Activated CD8-positive, alpha-beta T cell treated with anti-CD3 and anti-CD28 coated beads for 36 hours (primary cell): ENCODE measurements at regions not wholly inside any gene's neighbourhood (a gene's known extent, or its start where the extent isn't known, plus 50 kb on each side); places are given as distances from the start of the nearest gene placed in this dataset.

Source experiments
- ATAC-seq: fragments of 200-7000 bp; cut with Tn5 transposase; one replicate; pipeline ENCODE4 v1.10.0; 2021; ENCODE audit warnings: mild to moderate bottlenecking, moderate library complexity
- CTCF ChIA-PET: fragments of 350-600 bp; sonication (Branson Sonifier 250); formaldehyde crosslinking; loops from one replicate; lab custom pipeline; 2021; ENCODE audit warnings: antibody characterized with exemption; lab: Charles Lee
- POLR2A ChIA-PET: fragments of 350-600 bp; sonication (Branson Sonifier 250); formaldehyde crosslinking; loops from one replicate; lab custom pipeline; 2021; ENCODE audit warnings: antibody characterized with exemption; lab: Charles Lee
- DNase-seq: peaks from one replicate; pipeline ENCODE4 v3.0.0-alpha.2; 2020
- H3K27ac Mint-ChIP-seq: one replicate; pipeline ENCODE4 v1.8.0; 2021; ENCODE audit warnings: mild to moderate bottlenecking, mixed read lengths
- H3K27me3 Mint-ChIP-seq: one replicate; pipeline ENCODE4 v1.8.0; 2021; ENCODE audit warnings: mixed read lengths
- H3K36me3 Mint-ChIP-seq: one replicate; pipeline ENCODE4 v1.8.0; 2021; ENCODE audit warnings: low read depth, mixed read lengths
- H3K4me1 Mint-ChIP-seq: one replicate; pipeline ENCODE4 v1.8.0; 2021; ENCODE audit warnings: low read depth, mixed read lengths
- H3K4me3 Mint-ChIP-seq: one replicate; pipeline ENCODE4 v1.8.0; 2021; ENCODE audit warnings: mild to moderate bottlenecking, moderate library complexity, mixed read lengths
- H3K9me3 Mint-ChIP-seq: one replicate; pipeline ENCODE4 v1.8.0; 2021; ENCODE audit warnings: mixed read lengths
- intact Hi-C: fragments of 100-400 bp; cut with micrococcal nuclease; formaldehyde crosslinking; loops from one replicate; pipeline ENCODE4 v1.10.0; 2022
- TF ChIP-seq, protein P1 (sequence below): fragments of 200-600 bp; IDR thresholded peaks from one replicate; pipeline ENCODE4 v1.8.0; 2022; ENCODE audit warnings: antibody characterized with exemption, mild to moderate bottlenecking

- POLR2A ChIA-PET, result no interaction called here
- Mint-ChIP-seq H3K4me1 (no peaks in the 10 kb centered on the region), H3K4me3 (no peak overlapping the region), H3K36me3 (no peaks in the 10 kb centered on the region), H3K27me3 (peaks cover 4% of the 10 kb centered on the region), H3K9me3 (peaks cover 3% of the 10 kb centered on the region), H3K27ac (no peak overlapping the region)
- CTCF ChIA-PET, result no interaction called here
- ATAC-seq, result no peak
- intact Hi-C loops, result no loop called here
- no peak for DNase-seq
- TF ChIP-seq, protein P1, sequence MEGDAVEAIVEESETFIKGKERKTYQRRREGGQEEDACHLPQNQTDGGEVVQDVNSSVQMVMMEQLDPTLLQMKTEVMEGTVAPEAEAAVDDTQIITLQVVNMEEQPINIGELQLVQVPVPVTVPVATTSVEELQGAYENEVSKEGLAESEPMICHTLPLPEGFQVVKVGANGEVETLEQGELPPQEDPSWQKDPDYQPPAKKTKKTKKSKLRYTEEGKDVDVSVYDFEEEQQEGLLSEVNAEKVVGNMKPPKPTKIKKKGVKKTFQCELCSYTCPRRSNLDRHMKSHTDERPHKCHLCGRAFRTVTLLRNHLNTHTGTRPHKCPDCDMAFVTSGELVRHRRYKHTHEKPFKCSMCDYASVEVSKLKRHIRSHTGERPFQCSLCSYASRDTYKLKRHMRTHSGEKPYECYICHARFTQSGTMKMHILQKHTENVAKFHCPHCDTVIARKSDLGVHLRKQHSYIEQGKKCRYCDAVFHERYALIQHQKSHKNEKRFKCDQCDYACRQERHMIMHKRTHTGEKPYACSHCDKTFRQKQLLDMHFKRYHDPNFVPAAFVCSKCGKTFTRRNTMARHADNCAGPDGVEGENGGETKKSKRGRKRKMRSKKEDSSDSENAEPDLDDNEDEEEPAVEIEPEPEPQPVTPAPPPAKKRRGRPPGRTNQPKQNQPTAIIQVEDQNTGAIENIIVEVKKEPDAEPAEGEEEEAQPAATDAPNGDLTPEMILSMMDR, result no peak
These were observed 107.8 kb upstream of the OSMR start for GRCh38 chr5:38737976-38738375.

- ChIA-PET POLR2A (no interaction called here), CTCF (no interaction called here)
- peaks cover 4% of the 10 kb centered on the region for H3K27me3 Mint-ChIP-seq
- H3K9me3 Mint-ChIP-seq, result peaks cover 13% of the 10 kb centered on the region
- H3K4me1 Mint-ChIP-seq, result no peaks in the 10 kb centered on the region
- no peak for DNase-seq
- H3K4me3 Mint-ChIP-seq, result no peak overlapping the region
- H3K27ac Mint-ChIP-seq, result no peak overlapping the region
- TF ChIP-seq, protein P1, result no peak
- H3K36me3 Mint-ChIP-seq, result no peaks in the 10 kb centered on the region
- no peak for ATAC-seq
- intact Hi-C loops, result no loop called here
These were observed 106.7 kb upstream of the OSMR start for GRCh38 chr5:38739011-38739704.

DNA sequence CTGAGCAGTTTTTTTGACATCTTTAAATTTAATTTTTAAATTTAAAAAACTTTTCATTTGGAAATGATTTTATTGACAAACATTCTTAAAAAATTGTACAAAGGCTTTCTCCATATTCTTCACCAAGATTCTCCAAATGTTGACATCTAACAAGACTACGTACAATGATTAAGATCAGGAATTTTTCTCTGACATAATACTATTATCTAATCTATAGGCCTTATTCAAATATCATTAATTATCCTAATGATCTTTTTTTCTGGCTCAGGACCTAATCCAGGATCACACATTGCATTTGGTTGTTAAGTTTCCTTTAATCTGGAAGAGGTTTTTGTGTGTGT lies 106.1 kb upstream of the OSMR start:
- Mint-ChIP-seq H3K9me3 (peaks cover 13% of the 10 kb centered on the region), H3K4me3 (no peak overlapping the region), H3K4me1 (no peaks in the 10 kb centered on the region), H3K36me3 (no peaks in the 10 kb centered on the region), H3K27me3 (peaks cover 4% of the 10 kb centered on the region), H3K27ac (no peak overlapping the region)
- TF ChIP-seq, protein P1, result no peak
- DNase-seq (no peak), ATAC-seq (no peak)
- ChIA-PET CTCF (no interaction called here), POLR2A (no interaction called here)
- intact Hi-C loops, result no loop called here

- Mint-ChIP-seq H3K27me3 (peaks cover 10% of the 10 kb centered on the region), H3K9me3 (peaks cover 13% of the 10 kb centered on the region), H3K4me3 (no peak overlapping the region), H3K36me3 (no peaks in the 10 kb centered on the region), H3K4me1 (no peaks in the 10 kb centered on the region), H3K27ac (no peak overlapping the region)
- no peak for ATAC-seq
- intact Hi-C loops, result no loop called here
- CTCF ChIA-PET, result no interaction called here
- TF ChIP-seq, protein P1, result no peak
- no peak for DNase-seq
- POLR2A ChIA-PET, result no interaction called here
These were observed 103.0 kb upstream of the OSMR start for GRCh38 chr5:38742821-38743220.

GRCh38 chr5:38743562-38743961 lies 102.2 kb upstream of the OSMR start:
- Mint-ChIP-seq H3K4me3 (no peak overlapping the region), H3K27ac (no peak overlapping the region), H3K36me3 (no peaks in the 10 kb centered on the region), H3K4me1 (no peaks in the 10 kb centered on the region), H3K9me3 (peaks cover 13% of the 10 kb centered on the region), H3K27me3 (peaks cover 10% of the 10 kb centered on the region)
- ChIA-PET POLR2A (no interaction called here), CTCF (no interaction called here)
- TF ChIP-seq, protein P1, result no peak
- ATAC-seq, result no peak
- DNase-seq, result no peak
- intact Hi-C loops, result no loop called here
